Nephron (organoid): ENCODE measurements at regions not wholly inside any gene's neighbourhood (a gene's known extent, or its start where the extent isn't known, plus 50 kb on each side); places are given as distances from the start of the nearest gene placed in this dataset.
"Not testable (repeated sequence)": the region's sequence is repeated elsewhere in the genome, so short reads cannot be mapped to it uniquely, and the experiment has no call there.

ENCODE experiments used
- H3K27ac Mint-ChIP-seq, 3 experiments: 2 replicates each; pipeline ENCODE4 v1.8.0; 2020; ENCODE audit warnings: mixed read lengths in 3 of 3, mild to moderate bottlenecking in 2 of 3, moderate library complexity in 1 of 3
- H3K27me3 Mint-ChIP-seq: 2 replicates; pipeline ENCODE4 v1.8.0; 2021; ENCODE audit warnings: low read depth, mild to moderate bottlenecking, moderate library complexity, mixed read lengths
- H3K36me3 Mint-ChIP-seq: 2 replicates; pipeline ENCODE4 v1.8.0; 2020; ENCODE audit warnings: low read depth, mixed read lengths
- H3K4me1 Mint-ChIP-seq: 2 replicates; pipeline ENCODE4 v1.8.0; 2020; ENCODE audit warnings: mixed read lengths
- H3K4me3 Mint-ChIP-seq, 3 experiments: 2 replicates each; pipeline ENCODE4 v1.8.0; 2020; ENCODE audit warnings: mild to moderate bottlenecking in 3 of 3, mixed read lengths in 3 of 3, moderate library complexity in 2 of 3
- H3K9me3 Mint-ChIP-seq: 2 replicates; pipeline ENCODE4 v1.8.0; 2020; ENCODE audit warnings: mixed read lengths
- TF ChIP-seq, protein P1 (sequence below), 3 experiments: fragments of 200-600 bp; sonication (generic); IDR thresholded peaks; one replicate each; pipeline ENCODE4 v1.5.0; 2021; ENCODE audit warnings: antibody characterized with exemption in 3 of 3; ENCODE audit not compliant: unreplicated experiment in 3 of 3

DNA sequence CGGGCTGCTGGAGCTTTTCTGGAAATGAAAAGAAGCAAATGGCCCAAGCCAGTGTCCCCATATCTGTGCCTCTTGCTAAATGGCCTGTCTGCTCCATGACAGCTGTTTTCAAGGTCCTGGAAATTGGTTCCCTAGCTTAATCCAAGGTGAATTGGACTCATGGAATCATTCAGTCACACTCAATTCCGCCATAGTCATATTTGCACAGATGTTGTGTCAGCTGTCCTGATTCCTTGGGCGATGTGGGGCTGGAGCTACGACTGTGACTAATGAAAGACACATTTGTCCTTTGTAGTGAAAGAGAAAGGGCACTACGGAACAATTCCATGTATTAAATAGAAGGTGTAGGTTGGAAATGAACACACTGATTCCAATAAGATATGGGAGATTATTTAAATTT is 102.9 kb upstream of the MEGF10 start:
- peak overlapping the region; percentile 16 to 65 (median 58) for H3K27ac Mint-ChIP-seq
- H3K4me3 Mint-ChIP-seq = peak overlapping the region in 1 of 3 experiments; percentile 21
- H3K36me3 Mint-ChIP-seq = no peaks in the 10 kb centered on the region
- TF ChIP-seq, protein P1, sequence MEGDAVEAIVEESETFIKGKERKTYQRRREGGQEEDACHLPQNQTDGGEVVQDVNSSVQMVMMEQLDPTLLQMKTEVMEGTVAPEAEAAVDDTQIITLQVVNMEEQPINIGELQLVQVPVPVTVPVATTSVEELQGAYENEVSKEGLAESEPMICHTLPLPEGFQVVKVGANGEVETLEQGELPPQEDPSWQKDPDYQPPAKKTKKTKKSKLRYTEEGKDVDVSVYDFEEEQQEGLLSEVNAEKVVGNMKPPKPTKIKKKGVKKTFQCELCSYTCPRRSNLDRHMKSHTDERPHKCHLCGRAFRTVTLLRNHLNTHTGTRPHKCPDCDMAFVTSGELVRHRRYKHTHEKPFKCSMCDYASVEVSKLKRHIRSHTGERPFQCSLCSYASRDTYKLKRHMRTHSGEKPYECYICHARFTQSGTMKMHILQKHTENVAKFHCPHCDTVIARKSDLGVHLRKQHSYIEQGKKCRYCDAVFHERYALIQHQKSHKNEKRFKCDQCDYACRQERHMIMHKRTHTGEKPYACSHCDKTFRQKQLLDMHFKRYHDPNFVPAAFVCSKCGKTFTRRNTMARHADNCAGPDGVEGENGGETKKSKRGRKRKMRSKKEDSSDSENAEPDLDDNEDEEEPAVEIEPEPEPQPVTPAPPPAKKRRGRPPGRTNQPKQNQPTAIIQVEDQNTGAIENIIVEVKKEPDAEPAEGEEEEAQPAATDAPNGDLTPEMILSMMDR (IDR thresholded peaks at IDR 0.05; ENCODE audit: unreplicated experiment in 3 of 3) = no peak
- H3K9me3 Mint-ChIP-seq = peaks cover 3% of the 10 kb centered on the region
- H3K4me1 Mint-ChIP-seq = peaks cover 40% of the 10 kb centered on the region
- no peaks in the 10 kb centered on the region for H3K27me3 Mint-ChIP-seq

DNA sequence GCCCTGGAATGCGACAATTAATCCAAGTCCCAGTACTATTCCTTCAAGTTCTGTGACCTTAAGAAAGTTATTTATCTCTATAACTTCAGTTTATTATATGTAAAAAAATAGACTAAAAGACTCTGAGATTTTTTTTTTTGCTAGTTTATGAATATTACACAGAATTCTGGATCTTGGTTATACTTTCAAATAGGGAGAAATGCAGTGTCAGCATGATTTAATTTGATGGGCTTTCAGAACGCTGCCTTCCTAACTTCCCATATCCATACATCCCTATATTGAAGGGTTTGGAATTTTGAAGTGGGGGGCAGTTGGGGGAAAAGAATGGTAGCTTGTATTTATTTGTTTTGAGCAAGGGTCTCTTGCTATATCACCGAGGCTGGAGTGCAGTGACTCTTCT is 98.4 kb upstream of the MEGF10 start:
- no peaks in the 10 kb centered on the region for H3K36me3 Mint-ChIP-seq
- peaks cover 25% of the 10 kb centered on the region for H3K4me1 Mint-ChIP-seq
- peaks cover 4% of the 10 kb centered on the region for H3K9me3 Mint-ChIP-seq
- no peak overlapping the region for H3K4me3 Mint-ChIP-seq
- H3K27me3 Mint-ChIP-seq = no peaks in the 10 kb centered on the region
- no peak overlapping the region for H3K27ac Mint-ChIP-seq
- TF ChIP-seq, protein P1 (IDR thresholded peaks at IDR 0.05; ENCODE audit: unreplicated experiment in 3 of 3) = no peak

DNA sequence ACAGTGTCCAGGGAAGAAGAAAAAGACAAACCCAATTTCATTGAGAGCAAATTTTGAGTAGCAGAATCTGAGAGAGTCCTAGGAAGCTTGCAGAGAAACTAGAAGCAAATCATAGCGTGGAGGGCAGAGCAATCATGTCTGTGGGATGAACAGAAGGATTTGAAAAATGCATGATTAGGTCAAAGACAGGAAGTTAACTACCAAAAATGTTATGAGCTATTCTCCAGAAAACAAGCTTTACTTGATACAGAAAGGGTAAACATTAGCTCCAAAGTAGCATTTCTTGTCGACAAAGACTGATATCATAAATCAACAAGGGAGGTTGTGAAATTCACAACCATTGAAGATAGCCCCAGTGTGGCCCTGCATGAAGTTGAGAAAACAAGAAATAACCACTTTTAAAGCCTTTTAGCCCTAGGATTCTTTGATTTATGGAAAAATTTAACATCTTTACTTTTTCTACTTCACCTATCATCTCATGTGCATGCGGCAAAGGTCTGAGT is 97.7 kb upstream of the MEGF10 start:
- no peaks in the 10 kb centered on the region for H3K27me3 Mint-ChIP-seq
- H3K9me3 Mint-ChIP-seq = peaks cover 5% of the 10 kb centered on the region
- H3K4me1 Mint-ChIP-seq = peaks cover 18% of the 10 kb centered on the region
- H3K36me3 Mint-ChIP-seq = no peaks in the 10 kb centered on the region
- no peak overlapping the region for H3K27ac Mint-ChIP-seq
- TF ChIP-seq, protein P1 (IDR thresholded peaks at IDR 0.05; ENCODE audit: unreplicated experiment in 3 of 3) = no peak
- no peak overlapping the region for H3K4me3 Mint-ChIP-seq

DNA sequence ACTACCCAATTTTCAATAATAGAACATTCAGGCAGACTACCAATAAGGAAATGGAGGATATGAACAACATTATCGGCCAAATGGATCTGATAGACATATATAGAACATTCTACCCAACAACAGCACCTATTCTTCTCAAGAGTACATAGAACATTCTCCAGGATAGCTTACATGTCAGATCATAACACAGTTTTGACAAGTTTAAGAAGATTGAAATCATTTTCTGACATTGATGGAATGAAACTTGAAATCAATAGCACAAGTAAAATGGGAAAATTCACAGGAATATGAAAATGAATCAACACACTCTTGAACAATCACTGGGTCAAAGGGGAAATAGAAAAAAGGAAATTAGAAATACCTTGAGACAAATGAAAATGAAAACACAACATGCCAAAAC is 94.6 kb upstream of the MEGF10 start:
- H3K27me3 Mint-ChIP-seq = no peaks in the 10 kb centered on the region
- TF ChIP-seq, protein P1 (IDR thresholded peaks at IDR 0.05; ENCODE audit: unreplicated experiment in 3 of 3) = no peak
- no peak overlapping the region for H3K4me3 Mint-ChIP-seq
- no peak overlapping the region for H3K27ac Mint-ChIP-seq
- peaks cover 29% of the 10 kb centered on the region for H3K9me3 Mint-ChIP-seq
- peaks cover 10% of the 10 kb centered on the region for H3K4me1 Mint-ChIP-seq
- H3K36me3 Mint-ChIP-seq = no peaks in the 10 kb centered on the region

DNA sequence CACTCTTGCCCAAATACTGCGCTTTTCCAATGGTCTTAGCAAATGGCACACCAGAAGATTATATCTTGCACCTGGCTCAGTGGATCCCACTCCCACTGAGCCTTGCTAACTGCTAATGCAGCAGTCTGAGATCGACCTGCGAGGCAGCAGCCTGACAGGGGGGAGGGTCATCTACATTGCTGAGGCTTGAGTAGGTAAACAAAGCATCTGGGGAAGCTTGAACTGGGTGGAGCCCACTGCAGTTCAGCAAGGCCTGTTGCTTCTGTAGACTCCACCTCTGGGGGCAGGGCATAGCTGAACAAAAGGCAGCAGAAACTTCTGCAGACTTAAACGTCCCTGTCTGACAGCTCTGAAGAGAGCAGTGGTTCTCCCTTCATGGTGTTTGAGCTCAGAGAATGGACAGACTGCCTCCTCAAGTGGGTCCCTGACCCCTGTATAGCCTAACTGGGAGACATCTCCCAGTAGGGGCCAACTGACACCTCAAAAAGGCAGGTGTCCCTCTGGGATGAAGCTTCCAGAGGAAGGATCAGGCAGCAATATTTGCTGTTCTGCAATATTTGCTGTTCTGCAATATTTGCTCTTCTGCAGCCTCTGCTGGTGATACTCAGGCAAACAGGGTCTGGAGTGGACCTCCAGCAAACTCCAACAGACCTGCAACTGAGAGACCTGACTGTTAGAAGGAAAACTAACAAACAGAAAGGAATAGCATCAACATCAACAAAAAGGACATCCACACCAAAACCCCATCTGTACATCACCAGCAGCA is 93.0 kb upstream of the MEGF10 start:
- not testable (repeated sequence) for H3K36me3 Mint-ChIP-seq, H3K4me3 Mint-ChIP-seq, H3K4me1 Mint-ChIP-seq, H3K27me3 Mint-ChIP-seq, H3K27ac Mint-ChIP-seq
- H3K9me3 Mint-ChIP-seq = peaks cover 34% of the 10 kb centered on the region
- TF ChIP-seq, protein P1 (IDR thresholded peaks at IDR 0.05; ENCODE audit: unreplicated experiment in 3 of 3) = peak in 1 of 3 experiments; percentile 7

DNA sequence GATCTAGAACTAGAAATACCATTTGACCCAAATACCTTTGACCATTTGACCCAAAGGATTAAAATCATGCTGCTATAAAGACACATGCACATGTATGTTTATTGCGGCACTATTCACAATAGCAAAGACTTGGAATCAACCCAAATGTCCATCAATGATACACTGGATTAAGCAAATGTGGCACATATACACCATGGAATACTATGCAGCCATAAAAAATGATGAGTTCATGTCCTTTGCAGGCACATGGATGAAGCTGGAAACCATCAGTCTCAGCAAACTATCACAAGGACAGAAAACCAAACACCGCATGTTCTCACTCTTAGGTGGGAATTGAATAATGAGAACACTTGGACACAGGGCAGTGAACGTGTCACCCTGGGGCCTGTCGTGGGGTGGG is 87.9 kb upstream of the MEGF10 start:
- not testable (repeated sequence) for H3K27ac Mint-ChIP-seq, H3K4me1 Mint-ChIP-seq, H3K27me3 Mint-ChIP-seq, H3K36me3 Mint-ChIP-seq, H3K4me3 Mint-ChIP-seq
- peaks cover 29% of the 10 kb centered on the region for H3K9me3 Mint-ChIP-seq
